Daoy (cell line): ENCODE measurements at regions not wholly inside any gene's neighbourhood (a gene's known extent, or its start where the extent isn't known, plus 50 kb on each side); places are given as distances from the start of the nearest gene placed in this dataset.
"Not testable (repeated sequence)": the region's sequence is repeated elsewhere in the genome, so short reads cannot be mapped to it uniquely, and the experiment has no call there.

Experiments used
- DNase-seq: peaks from one replicate; pipeline ENCODE4 v3.0.0-alpha.2; 2015; ENCODE audit warnings: low read depth

DNA sequence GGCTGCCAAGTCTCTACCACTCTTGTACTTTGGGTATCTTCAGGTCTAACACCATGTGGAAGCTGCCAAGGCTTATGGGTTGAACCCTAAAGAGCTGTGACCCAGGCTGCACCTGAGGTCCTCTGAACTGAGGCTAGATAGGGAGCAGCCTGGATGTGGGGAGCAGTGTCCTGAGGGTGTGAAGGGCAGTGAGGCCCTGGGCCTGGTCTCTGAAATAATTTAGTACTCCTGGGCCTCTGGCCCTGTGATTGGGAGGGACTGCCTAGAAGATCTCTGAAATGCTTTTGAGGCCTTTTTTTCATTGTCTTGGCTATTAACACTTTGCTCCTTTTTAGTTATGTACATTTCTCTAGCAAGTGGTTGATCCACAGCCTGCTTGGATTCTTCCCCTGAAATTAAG lies 847.2 kb upstream of the B3GALT2 start:
- DNase-seq, result no peak

DNA sequence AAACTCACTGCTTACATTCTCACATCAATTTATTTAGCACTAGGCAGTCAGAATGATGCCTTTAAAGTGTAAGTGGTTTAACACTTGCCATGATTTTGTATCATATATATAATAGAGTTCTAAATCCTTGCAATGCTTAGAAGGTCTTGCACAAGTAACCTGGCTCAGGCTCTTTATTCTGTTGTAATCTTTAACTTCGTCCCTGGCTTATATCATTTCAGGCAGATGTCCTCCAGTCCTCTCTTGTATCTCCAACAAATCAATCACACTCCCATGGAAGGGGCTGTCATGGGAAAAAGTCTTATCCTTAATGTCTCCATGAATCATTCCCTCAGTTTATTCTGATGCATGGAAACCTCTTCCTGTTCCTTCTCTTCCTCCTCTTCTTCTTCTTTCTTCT lies 841.6 kb upstream of the B3GALT2 start:
- no peak for DNase-seq

DNA sequence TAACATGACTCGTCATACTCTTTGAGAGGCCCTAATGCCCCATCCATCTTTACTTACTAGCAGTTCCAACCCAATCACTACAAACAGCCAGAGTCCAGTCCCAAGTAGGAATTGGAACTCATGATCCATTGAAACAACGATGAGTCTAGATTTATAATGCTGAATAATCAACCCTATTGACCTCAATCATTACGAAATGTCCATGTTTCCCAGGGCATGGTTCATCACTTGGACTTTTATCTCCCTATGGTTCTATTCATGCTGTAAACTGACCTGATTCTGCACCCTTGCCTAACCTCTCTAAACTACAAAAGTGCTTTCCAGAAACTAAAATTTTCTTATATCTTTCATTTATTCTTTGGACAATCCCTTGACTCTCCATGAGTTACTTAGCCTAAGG lies 840.0 kb upstream of the B3GALT2 start:
- DNase-seq, result no peak

DNA sequence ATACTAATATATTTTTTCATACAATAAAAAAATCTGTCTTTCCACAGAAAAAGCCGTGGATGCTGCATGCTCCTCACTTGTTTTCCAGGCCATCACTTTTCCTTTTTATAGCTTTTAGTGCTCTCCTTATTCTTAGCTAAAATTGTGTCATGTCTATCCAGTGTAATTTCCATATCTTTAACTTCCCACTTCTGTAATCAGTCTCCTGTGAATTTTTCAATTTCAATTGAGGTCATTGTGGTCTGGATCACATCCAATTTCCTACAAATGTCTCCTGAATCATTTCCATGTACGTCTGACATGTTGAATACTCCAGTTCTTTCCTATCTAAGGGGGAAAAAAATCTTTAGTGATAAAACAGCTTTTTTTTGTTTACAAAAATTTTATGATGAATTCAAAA lies 838.2 kb upstream of the B3GALT2 start:
- peak; percentile 19 for DNase-seq

DNA sequence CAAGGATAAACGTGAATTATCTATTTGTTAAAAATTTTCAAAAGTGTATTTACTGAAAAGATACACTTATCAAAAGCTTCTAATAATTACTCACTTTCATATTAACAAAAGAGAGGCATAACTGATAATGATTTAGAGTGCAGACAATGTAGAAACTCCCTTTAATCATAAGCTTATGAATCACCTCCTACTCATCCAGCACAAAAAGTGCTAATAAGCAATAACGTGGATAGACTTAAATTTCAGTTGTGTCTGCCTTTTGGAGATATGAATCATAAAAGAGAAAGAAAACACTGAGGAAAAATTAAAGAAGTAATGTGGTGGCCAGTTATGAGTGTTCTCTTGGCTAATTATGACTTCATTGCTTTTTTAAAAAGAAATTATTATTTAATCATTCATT lies 827.6 kb upstream of the B3GALT2 start:
- DNase-seq, result no peak

DNA sequence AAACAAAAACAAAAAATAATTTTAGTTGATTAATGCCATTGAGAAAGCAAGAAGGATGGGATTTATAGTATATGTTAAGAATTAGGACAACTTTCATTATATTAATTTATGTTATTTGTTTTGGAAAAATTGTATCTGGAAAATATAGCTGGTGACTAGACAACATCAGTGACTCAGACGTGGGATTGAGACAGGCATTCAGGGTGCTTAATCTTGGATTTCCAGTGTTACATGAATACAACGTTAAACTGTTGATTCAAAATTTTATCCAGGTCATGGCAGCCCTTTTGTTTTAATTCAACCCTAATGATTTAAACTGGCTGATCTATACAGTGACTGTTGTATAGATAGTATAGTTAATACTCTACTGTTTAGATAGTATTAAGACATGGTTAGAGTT lies 827.1 kb upstream of the B3GALT2 start:
- no peak for DNase-seq

DNA sequence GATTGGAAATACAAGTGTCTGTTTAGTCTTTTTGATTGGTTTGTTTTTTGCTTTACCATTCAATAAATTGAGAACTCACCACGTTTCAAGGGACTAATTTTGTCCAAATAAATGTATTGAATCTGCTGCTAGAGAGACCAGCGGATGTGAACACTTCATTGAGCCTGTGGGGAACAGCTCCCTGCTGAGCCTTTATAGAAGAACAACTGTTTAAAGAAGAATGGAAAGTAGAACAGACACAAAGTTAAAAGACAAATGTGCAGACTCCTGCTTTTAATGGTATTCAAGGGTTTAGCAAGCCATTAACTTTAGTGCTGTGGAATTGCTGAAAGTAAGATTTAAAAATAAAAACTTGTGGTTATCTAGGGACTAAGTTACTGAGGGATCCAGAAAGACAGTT lies 817.7 kb upstream of the B3GALT2 start:
- DNase-seq, result no peak

DNA sequence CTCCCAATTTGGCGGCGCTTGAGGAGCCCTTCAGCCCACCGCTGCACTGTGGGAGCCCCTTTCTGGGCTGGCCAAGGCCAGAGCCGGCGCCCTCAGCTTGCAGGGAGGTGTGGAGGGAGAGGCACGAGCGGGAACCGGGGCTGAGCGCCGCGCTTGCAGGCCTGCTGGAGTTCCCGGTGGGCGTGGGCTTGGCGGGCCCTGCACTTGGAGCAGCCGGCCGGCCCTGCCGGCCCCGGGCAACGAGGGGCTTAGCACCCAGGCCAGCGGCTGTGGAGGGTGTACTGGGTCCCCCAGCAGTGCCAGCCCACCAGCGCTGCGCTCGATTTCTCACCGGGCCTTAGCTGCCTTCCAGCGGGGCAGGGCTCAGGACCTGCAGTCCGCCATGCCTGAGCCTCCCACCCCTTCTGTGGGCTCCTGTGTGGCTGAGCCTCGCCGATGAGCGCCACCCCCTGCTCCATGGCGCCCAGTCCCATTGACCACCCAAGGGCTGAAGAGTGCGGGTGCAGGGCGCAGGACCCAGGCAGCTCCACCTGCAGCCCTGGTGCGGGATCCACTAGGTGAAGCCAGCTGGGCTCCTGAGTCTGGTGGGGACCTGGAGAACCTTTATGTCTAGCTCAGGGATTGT lies 815.4 kb upstream of the B3GALT2 start:
- not testable (repeated sequence) for DNase-seq

DNA sequence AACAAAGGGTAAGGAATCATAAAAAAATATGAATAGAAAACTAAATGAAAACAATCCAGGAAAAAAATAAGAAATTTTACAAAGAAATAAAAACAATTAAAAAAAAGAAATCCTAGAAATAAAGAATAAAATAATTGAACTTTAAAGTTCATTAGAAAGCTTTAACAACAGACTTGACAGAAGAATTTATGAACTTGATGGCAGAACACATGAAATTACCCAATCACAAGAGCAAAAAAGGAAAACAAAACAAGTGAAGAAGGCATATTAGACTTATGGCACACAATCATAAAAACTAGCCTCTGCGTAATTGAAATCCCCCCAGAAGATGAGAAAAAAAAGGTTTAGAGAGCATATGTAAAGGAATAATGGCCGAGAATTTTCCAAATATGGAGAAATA lies 802.5 kb upstream of the B3GALT2 start:
- DNase-seq, result no peak

DNA sequence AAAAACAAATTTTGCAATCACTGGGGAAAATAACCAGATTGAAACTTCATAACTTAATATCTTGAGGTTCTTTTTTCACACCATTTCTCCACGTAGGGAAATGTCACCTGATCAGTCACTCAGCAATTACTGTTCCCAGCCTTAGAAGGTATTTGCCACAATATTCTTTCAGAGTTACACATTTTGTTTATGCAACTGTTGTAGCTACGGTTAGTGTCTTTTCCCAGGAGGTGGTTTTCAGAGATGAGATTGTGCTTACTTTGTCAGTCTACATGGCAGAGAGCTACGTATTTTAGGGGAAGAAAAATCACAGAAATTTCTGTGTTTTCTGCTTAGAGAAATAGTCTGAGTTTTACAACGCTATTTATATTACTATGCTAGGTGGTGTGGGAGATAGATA lies 792.8 kb upstream of the B3GALT2 start:
- DNase-seq, result no peak

DNA sequence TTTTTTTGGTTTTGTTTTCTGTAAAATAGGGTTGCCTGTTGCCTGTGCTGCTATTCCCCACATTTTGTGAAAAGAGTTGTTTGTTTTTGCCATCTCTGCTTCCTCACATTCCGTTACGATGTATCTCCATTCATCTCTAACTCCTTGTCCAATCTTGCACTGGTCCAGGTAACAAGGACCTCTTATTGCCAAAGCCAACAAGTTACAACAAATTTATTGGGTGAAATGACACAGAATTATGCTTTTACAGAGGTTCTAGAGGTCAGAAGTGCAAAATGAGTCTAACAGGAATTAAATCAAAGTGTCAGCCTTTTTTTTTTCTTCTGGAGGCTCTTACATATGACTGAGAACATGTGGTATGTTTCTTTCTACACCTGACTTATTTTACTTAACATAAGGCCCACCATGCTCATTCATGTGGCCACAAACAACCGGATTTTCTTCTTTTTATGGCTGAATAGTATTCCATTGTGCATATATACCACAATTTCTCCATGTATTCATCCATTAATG lies 787.9 kb upstream of the B3GALT2 start:
- DNase-seq, result no peak

DNA sequence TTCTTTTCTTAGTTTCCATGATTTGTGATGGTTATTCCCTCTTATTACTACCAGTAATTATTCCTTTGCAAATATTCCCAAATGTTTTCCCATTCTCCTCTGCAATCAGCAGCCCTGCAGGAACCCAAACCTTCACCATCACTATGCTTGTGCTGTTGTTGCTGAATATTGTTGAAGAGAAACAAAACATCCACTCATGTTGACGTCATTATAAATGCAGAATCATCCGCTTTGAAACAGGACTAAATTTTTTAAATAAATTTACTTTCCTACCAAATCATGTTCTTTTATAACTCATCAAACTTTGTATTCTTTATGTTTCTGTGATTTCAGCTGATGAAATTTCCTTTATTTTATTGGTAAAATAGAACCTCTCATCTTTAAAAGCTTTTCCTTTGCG lies 787.0 kb upstream of the B3GALT2 start:
- no peak for DNase-seq

DNA sequence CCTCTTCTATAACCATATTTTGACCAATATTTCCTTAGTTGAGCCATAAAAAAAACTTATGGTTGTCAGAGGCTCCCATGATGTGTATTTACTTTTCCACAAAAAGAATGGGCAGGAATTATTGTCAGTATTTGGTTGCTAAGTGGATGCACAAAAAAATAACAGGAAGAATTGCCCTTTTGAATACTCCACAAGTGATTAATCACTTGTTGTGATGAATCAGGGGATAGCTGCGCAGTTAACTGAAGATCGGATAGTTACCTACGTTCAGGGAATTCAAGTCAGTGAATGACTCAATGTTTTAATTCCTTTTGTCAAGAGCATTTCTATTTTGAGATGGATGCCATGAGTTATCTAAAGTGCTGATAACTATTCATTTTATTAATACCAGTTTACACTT lies 785.2 kb upstream of the B3GALT2 start:
- DNase-seq, result peak; percentile 14

DNA sequence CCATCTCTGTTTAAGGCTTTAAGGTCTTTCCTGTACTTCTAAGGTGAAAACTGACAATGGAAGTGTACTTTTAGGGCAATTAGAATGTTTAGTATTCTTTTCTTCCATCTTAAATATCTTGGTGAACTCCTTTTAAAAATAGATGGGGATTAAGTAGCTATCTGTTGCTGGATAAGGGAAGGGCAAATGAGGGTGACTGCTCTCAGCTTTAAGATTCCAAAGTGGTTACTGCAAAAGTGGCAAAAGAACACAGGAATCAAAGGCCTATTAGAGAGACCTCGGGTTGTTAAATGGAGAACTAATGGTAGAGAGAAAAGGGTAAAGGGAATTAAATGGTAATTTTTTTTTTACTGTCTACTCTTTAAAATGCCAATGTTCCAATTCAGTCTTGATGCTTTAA lies 774.1 kb upstream of the B3GALT2 start:
- no peak for DNase-seq

DNA sequence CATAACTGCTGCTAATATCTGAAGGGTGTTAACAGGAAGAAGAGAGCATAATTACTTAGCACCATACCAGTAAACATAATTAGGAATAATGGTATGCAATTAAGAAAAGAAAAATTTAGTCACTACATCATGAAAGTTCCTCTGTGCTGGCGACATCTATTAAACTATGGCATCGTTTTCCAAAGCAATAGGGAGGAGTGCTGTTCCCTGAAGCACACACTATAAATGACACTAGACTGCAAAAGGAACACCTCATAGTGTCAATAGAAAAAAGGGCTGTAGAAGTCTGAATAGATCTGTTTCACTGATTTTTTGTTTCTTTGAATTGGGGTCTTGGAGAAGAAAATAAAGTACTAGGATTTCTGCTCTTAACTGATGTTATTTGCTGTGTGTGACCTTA lies 773.6 kb upstream of the B3GALT2 start:
- no peak for DNase-seq

DNA sequence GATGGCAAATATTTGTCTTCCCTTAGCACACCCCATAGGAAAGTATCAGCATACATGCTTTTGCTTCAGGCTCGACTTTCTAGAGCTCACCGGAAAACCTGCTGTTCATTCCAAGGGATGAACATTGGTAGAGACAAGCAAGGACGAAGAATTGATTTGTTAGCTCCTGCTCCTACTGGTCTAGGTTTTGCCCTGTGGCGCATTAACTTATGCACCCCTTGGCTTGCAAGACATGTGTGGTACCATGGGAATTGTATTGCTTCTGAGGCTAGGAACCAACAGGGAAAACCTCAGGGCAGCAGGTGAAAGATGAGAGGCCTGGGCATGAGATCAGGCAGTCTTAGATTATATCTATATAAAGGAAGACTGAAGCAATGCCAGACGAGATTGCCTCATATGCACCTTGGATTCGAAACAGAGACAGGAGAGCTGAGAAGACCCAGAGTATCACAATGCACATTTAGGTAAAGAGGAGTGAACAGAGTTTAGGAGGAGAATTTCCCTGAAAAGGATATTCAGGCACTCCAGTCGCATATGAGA lies 771.2 kb upstream of the B3GALT2 start:
- no peak for DNase-seq

DNA sequence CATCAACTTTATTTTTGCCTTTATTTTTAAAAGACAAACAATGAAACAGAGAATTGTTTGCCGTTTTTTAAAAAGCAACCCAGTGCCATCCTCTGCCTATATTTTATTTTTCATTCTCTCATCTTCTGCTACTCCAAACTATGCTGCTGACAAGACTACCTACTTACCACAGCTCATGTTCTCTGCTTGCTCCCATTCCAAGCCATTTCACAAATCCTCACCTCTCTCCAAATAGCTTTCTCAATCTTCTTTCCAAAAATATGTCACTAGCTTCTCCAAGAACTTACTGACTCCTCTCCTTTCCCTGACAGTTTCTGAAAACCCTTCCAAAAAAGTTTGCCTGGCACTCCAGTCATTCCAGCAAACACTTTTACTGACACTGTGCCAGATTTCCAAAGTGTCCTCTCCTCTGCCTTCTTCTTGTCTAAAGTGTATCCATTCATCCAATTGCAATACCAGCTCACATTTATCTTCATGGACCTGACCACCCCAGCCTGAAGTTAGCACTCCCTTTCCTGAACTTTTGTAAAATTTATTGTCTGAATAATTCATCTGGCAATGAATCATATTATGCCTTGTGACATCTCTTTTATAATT lies 766.5 kb upstream of the B3GALT2 start:
- DNase-seq, result no peak

DNA sequence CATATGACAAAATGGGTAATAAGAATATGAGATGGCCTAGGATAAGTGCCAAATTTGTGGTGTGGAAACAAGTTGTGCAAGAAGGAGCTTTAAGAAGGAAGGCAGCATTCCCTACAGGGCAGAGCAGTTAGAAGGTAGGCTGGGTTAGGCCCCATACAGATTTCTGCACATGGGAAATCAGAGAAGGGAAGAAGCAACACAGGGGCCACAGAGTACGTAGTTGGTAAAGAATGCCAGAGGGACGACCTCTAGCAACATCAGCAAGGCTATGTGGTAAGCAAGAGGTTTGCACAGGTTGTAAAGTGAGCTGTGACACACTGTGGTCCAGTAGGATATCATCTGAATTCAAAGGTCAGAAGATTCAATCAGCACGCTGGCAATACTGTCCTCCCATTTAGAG lies 765.6 kb upstream of the B3GALT2 start:
- DNase-seq, result no peak

DNA sequence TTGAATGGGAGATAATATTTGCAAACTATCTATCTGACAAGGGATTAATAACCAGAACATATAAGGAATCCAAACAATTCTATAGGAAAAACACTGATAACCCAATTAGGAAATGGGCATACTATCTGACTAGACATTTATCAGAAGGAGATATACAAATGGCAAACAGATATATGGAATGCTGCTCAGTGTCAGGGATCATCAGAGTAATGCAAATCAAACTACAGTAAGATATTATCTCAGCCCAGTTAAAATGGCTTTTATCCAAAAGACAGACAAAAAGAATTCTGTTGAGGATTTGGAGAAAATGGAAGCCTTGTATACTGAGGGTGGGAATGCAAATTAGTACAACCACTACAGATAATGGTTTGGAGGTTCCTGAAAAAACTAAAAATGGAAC lies 758.0 kb upstream of the B3GALT2 start:
- no peak for DNase-seq

DNA sequence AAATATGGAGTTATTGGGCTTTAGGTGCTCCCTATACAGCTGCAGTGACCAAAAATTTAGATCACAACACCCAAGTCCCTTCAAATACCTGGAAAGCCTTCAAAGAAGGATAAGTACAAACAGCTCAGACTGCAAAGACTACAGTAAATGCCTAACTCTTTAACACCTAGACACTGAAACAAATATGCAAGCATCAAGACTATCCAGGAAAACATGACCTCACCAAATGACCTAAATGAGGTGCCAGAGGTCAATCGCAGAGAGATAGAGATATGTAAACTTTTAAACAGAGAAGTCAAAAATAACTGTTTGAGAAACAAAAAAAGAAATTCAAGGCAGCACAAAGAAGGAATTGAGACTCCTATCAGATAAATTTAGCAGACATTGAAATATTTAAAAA lies 753.8 kb upstream of the B3GALT2 start:
- no peak for DNase-seq

DNA sequence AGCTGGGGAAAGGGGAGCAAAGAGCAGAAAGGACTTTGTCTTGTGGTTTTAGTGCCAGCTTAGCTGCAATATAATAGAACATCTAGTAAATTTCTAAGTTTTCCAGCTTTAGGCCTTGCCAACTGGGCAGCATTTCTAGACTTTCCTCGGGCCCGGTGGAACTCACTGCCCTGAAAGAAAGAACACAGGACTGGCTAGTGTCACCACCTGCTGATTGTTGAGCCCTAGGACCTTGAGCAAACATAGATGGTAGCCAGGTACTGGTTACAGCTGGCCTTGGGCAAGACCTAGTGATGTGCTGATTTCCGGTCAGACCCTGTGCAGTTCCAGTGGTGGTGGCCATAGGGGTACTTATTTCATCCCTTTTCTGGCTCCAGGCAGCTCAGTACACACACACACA lies 753.2 kb upstream of the B3GALT2 start:
- no peak for DNase-seq

DNA sequence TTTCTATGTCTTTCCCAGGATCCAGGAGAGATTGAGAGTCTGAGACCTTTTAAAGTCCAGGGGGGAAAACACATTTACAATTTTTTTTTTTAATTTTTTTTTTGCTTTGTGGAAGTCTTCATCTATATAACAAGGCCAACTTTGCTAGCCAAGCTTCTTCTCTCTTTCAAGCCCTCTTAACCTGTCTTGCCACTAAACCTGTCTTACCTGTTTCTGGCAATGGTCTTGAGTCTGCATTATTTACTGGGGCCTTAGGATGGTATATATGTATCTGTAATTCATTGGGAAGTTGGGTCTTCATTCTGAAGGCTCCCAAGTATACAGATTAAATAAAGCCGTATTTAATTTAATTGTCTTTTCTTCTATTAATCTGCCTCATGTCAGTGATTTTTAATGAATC lies 750.9 kb upstream of the B3GALT2 start:
- DNase-seq, result no peak

DNA sequence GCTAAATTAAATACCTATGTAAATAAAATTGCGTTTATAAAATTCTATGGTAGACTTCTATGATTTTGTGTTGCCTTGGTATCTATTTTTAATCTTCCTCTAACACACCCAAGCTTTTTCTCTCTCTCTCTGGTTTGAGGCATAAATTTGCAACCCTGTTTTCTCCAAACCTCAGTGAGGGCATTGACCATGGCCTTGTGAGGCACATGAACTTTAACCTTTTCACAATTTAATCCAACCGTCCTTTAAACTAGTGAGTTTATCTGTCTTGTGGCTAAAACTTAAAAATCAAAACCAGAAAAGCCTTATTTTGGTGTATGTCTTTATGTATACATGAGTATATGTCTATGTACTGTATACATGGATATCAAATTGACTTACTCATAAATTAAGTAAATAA lies 746.6 kb upstream of the B3GALT2 start:
- DNase-seq, result no peak

DNA sequence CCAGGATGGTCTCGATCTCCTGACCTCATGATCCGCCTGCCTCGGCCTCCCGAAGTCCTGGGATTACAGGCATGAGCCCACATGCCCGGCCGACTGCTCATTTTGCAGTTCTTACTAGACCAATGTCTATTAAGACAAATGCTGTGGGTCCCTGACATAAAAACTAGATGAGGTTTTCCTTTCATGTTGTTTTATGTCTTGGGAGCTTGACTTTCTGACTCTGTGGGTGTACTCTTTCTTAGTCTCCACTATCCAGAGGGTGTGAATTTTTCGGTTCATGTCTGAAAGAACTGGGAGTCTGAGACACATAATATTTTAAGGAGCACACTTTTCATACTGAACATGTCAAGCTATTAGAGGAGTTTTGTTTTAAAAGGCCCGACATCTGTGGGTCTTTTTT lies 744.9 kb upstream of the B3GALT2 start:
- DNase-seq, result no peak
